ENCODE measurements at regions not wholly inside any gene's neighbourhood (a gene's known extent, or its start where the extent isn't known, plus 50 kb on each side); places are given as distances from the start of the nearest gene placed in this dataset.

GRCh38 chr3:104947943-104948342, 418.8 kb upstream of the ALCAM start:
- no peak for TF ChIP-seq CTCF (IDR thresholded peaks at IDR 0.05; ENCODE audit: low read depth, low read length)
- TF ChIP-seq POLR2A (IDR thresholded peaks at IDR 0.05; ENCODE audit: extremely low read depth, insufficient read length), result no peak

Measured in NB4 (cell line).